KMS-11 (cell line): ENCODE measurements at regions not wholly inside any gene's neighbourhood (a gene's known extent, or its start where the extent isn't known, plus 50 kb on each side); places are given as distances from the start of the nearest gene placed in this dataset.

ENCODE experiments used
- H2AFZ ChIP-seq: fragments of 200-600 bp; sonication (generic); 2 replicates; pipeline ENCODE4 v1.6.1; 2016; ENCODE audit warnings: antibody characterized with exemption, mixed run types, low read depth
- H3K27ac ChIP-seq: fragments of 200-600 bp; sonication (generic); 2 replicates; pipeline ENCODE4 v1.6.1; 2016; ENCODE audit warnings: mild to moderate bottlenecking, mixed run types
- H3K27me3 ChIP-seq: fragments of 200-600 bp; sonication (generic); 2 replicates; pipeline ENCODE4 v1.6.1; 2017; ENCODE audit warnings: mild to moderate bottlenecking, low read depth, mixed run types, moderate library complexity; ENCODE audit not compliant: insufficient read depth
- H3K36me3 ChIP-seq: fragments of 200-600 bp; sonication (generic); 2 replicates; pipeline ENCODE4 v1.6.1; 2017; ENCODE audit warnings: mild to moderate bottlenecking, mixed run types; ENCODE audit not compliant: insufficient read depth
- H3K4me1 ChIP-seq: fragments of 200-600 bp; sonication (generic); 2 replicates; pipeline ENCODE4 v1.6.1; 2016; ENCODE audit warnings: mild to moderate bottlenecking, low read depth, mixed run types; ENCODE audit not compliant: poor library complexity, severe bottlenecking
- H3K4me2 ChIP-seq: fragments of 200-600 bp; sonication (generic); 2 replicates; pipeline ENCODE4 v1.7.0; 2016; ENCODE audit warnings: mild to moderate bottlenecking, mixed run types
- H3K4me3 ChIP-seq: fragments of 200-600 bp; sonication (generic); IDR thresholded peaks from 2 replicates; pipeline ENCODE4 v1.6.1; 2017; ENCODE audit warnings: low read depth, low read length, mixed read lengths; ENCODE audit not compliant: insufficient read depth
- H3K79me2 ChIP-seq: fragments of 200-600 bp; sonication (generic); 2 replicates; pipeline ENCODE4 v1.6.1; 2016; ENCODE audit warnings: low read depth, mixed run types; ENCODE audit not compliant: insufficient read depth
- H3K9ac ChIP-seq: fragments of 200-600 bp; sonication (generic); 2 replicates; pipeline ENCODE4 v1.6.1; 2016; ENCODE audit warnings: mild to moderate bottlenecking, mixed run types
- H4K20me1 ChIP-seq: fragments of 200-600 bp; sonication (generic); 2 replicates; pipeline ENCODE4 v1.6.1; 2016; ENCODE audit warnings: mild to moderate bottlenecking, mixed run types; ENCODE audit not compliant: insufficient read depth
- CTCF ChIP-seq: fragments of 200-600 bp; sonication (generic); conservative IDR thresholded peaks from 2 replicates; pipeline ENCODE4 v1.6.1; 2017; ENCODE audit warnings: low read depth, mild to moderate bottlenecking, antibody characterized with exemption, low read length, moderate library complexity, mixed read lengths

- H3K4me3 ChIP-seq: no peak overlapping the region
- no peak overlapping the region for H3K9ac ChIP-seq
- H4K20me1 ChIP-seq: no peaks in the 10 kb centered on the region
- H3K27me3 ChIP-seq: peaks cover 21% of the 10 kb centered on the region; the same call in 1 of the 2 replicates
- no peaks in the 10 kb centered on the region for H3K4me1 ChIP-seq
- no peak overlapping the region for H3K4me2 ChIP-seq
- TF ChIP-seq CTCF: no peak
- no peaks in the 10 kb centered on the region for H3K36me3 ChIP-seq
- H3K79me2 ChIP-seq: no peaks in the 10 kb centered on the region
- H2AFZ ChIP-seq: no peak overlapping the region
- no peak overlapping the region for H3K27ac ChIP-seq
Measured at GRCh38 chr16:86330906-86331305, 179.4 kb upstream of the FOXF1 start.

DNA sequence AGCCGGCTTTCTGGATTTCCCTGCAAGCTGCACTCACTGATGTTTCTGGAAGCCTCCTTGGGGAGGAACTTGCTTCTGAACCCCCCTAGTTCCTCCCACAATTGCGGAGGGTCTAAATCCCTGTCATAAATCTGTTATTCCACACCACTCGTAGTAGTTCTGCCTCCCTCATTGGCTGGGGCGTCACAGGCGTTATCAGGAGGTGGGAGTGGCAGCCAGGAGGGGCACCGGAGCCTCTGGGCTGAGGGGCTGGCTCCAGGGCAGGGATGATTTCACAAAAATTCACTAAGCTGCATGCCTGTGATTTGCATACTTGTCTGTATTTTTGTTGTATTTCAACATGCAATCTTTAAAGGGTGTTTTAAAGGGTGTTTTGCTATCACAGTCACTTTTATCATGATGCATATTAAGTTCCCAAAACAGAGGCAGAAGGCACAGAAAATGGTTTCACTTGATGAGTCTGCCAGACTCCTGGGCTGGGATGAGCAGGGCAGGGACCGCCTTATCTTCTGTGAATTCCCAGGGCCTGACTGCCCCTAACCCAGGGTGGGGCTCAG lies 176.2 kb upstream of the FOXF1 start:
- H3K4me2 ChIP-seq: no peak overlapping the region
- no peaks in the 10 kb centered on the region for H3K4me1 ChIP-seq
- peaks cover 8% of the 10 kb centered on the region; the same call in 1 of the 2 replicates for H3K27me3 ChIP-seq
- H3K79me2 ChIP-seq: no peaks in the 10 kb centered on the region
- no peaks in the 10 kb centered on the region for H3K36me3 ChIP-seq
- TF ChIP-seq CTCF: no peak
- H3K27ac ChIP-seq: no peak overlapping the region
- no peak overlapping the region for H3K9ac ChIP-seq
- H4K20me1 ChIP-seq: no peaks in the 10 kb centered on the region
- H2AFZ ChIP-seq: no peak overlapping the region
- H3K4me3 ChIP-seq: no peak overlapping the region

DNA sequence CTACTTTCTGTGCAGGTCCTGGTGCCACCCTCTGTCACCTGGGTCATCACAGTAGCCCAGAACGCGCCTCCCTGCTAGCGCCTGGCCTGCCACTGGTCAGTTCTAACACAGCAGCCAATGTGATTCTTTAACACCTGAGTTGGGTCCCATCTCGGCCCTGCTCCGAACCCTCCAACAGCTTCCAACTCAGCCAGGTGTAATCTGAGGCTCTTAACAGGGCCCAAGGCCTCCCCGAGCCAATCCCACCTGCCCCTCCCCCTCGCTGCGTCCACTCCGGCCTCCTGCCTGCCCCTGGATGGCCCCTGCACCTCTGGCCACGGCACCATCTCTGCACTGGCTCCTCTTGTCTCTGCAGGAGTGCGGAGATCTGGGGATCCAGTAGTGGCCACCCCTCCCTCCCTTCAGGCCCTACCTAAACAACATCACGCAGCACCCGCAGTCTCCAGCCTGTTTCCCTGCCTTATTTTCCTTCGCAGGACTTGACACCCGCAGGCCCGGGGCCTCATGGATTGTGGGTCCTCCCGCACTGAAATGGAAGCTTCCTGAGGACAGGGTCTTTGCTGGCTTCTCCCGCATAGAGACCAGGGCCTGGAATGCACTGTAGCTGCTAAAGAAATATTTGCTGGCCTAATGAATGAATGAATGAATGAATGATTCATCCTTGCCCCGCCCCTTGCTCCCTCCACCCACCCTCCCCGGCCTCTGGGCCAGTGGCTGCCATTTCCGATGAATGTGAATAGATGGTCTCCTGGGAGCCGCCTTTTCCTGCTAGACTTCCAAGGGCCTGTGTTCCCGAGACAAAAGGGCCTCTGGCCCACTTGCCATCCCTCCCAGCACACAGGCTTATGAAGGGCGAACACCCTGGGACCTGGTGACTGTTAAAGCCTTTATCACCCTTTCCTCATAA lies 174.8 kb upstream of the FOXF1 start:
- H3K27me3 ChIP-seq: peaks cover 9% of the 10 kb centered on the region; the same call in 1 of the 2 replicates
- H2AFZ ChIP-seq: no peak overlapping the region
- H3K4me2 ChIP-seq: no peak overlapping the region
- no peak overlapping the region for H3K4me3 ChIP-seq
- H3K36me3 ChIP-seq: no peaks in the 10 kb centered on the region
- no peak for TF ChIP-seq CTCF
- H3K27ac ChIP-seq: no peak overlapping the region
- H3K4me1 ChIP-seq: no peaks in the 10 kb centered on the region
- H4K20me1 ChIP-seq: no peaks in the 10 kb centered on the region
- H3K9ac ChIP-seq: no peak overlapping the region
- no peaks in the 10 kb centered on the region for H3K79me2 ChIP-seq

- Histone ChIP-seq H4K20me1 (no peaks in the 10 kb centered on the region), H3K4me3 (no peak overlapping the region), H3K9ac (no peak overlapping the region), H3K4me2 (no peak overlapping the region), H3K27me3 (peaks cover 8% of the 10 kb centered on the region; the same call in 1 of the 2 replicates), H3K4me1 (no peaks in the 10 kb centered on the region), H3K36me3 (no peaks in the 10 kb centered on the region), H3K27ac (no peak overlapping the region), H2AFZ (no peak overlapping the region), H3K79me2 (no peaks in the 10 kb centered on the region)
- TF ChIP-seq CTCF: no peak
Measured at GRCh38 chr16:86337138-86337537, 173.2 kb upstream of the FOXF1 start.
